ENCODE measurements at regions not wholly inside any gene's neighbourhood (a gene's known extent, or its start where the extent isn't known, plus 50 kb on each side); places are given as distances from the start of the nearest gene placed in this dataset.
"Not testable (repeated sequence)": the region's sequence is repeated elsewhere in the genome, so short reads cannot be mapped to it uniquely, and the experiment has no call there.

- DNase-seq: peak; percentile 58
These were observed 173.6 kb downstream of the ATP6V0E2 start for GRCh38 chr7:150047329-150047728.

- peak; percentile 79 for DNase-seq
These were observed 174.0 kb downstream of the ATP6V0E2 start for GRCh38 chr7:150047772-150048171.

- peak; percentile 86 for DNase-seq
These were observed 174.7 kb downstream of the ATP6V0E2 start for GRCh38 chr7:150048244-150049011.

GRCh38 chr7:150049012-150049655 lies 175.4 kb downstream of the ATP6V0E2 start:
- peak; percentile 65 for DNase-seq

GRCh38 chr7:150053396-150053795 lies 179.6 kb downstream of the ATP6V0E2 start:
- DNase-seq: not testable (repeated sequence)

- not testable (repeated sequence) for DNase-seq
These were observed 180.5 kb downstream of the ATP6V0E2 start for GRCh38 chr7:150054242-150054641.

GRCh38 chr7:150060259-150061221 lies 186.8 kb downstream of the ATP6V0E2 start:
- DNase-seq: not testable (repeated sequence)

- DNase-seq: not testable (repeated sequence)
These were observed 189.4 kb downstream of the ATP6V0E2 start for GRCh38 chr7:150063195-150063594.

- peak; percentile 17 for DNase-seq
These were observed 196.0 kb downstream of the ATP6V0E2 start for GRCh38 chr7:150069555-150070313.

GRCh38 chr7:150077543-150077942 lies 203.8 kb downstream of the ATP6V0E2 start:
- DNase-seq: not testable (repeated sequence)

- DNase-seq: not testable (repeated sequence)
These were observed 208.1 kb downstream of the ATP6V0E2 start for GRCh38 chr7:150081865-150082264.

- not testable (repeated sequence) for DNase-seq
These were observed 211.0 kb downstream of the ATP6V0E2 start for GRCh38 chr7:150084724-150085123.

- DNase-seq: not testable (repeated sequence)
These were observed 213.7 kb downstream of the ATP6V0E2 start for GRCh38 chr7:150087478-150087877.

GRCh38 chr7:150089139-150089538 lies 215.4 kb downstream of the ATP6V0E2 start:
- not testable (repeated sequence) for DNase-seq

GRCh38 chr7:150090776-150091175 lies 217.0 kb downstream of the ATP6V0E2 start:
- peak; percentile 50 for DNase-seq

- DNase-seq: not testable (repeated sequence)
These were observed 220.1 kb downstream of the ATP6V0E2 start for GRCh38 chr7:150093897-150094296.

GRCh38 chr7:150096213-150096994 lies 222.6 kb downstream of the ATP6V0E2 start:
- DNase-seq: not testable (repeated sequence)

GRCh38 chr7:150098592-150098991 lies 224.6 kb upstream of the LRRC61 start:
- DNase-seq: not testable (repeated sequence)

- DNase-seq: not testable (repeated sequence)
These were observed 221.9 kb upstream of the LRRC61 start for GRCh38 chr7:150101282-150101681.

- DNase-seq: not testable (repeated sequence)
These were observed 215.9 kb upstream of the LRRC61 start for GRCh38 chr7:150107283-150107682.

- not testable (repeated sequence) for DNase-seq
These were observed 212.8 kb upstream of the LRRC61 start for GRCh38 chr7:150110375-150110820.
